ENCODE measurements at regions not wholly inside any gene's neighbourhood (a gene's known extent, or its start where the extent isn't known, plus 50 kb on each side); places are given as distances from the start of the nearest gene placed in this dataset.

DNA sequence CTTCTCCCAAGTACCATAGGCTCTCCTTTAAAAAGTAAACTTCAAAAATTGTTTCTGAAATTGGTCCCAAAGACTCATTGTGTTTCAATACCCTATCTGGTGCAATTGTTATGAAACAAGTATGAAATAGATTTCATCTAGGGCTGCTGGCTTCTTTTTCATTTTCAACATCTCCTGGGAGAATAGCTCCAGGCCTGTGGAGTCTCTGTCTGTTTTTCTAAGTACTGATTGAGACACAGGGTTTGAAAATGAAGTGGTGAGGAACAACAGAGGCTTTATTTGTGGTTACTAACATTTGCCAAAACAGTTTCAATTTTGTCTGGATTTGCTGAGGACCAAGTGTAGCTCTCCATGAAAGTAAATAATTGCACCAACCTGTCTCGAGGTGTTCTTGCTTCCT lies 315.9 kb upstream of the LRATD1 start:
- TF ChIP-seq EZH2 (optimal IDR thresholded peaks at IDR 0.05; ENCODE audit: low read depth, low read length) (no peak), EZH2phosphoT487 (IDR thresholded peaks at IDR 0.05; ENCODE audit: low read length) (no peak)
- TF ChIP-seq, protein P1, sequence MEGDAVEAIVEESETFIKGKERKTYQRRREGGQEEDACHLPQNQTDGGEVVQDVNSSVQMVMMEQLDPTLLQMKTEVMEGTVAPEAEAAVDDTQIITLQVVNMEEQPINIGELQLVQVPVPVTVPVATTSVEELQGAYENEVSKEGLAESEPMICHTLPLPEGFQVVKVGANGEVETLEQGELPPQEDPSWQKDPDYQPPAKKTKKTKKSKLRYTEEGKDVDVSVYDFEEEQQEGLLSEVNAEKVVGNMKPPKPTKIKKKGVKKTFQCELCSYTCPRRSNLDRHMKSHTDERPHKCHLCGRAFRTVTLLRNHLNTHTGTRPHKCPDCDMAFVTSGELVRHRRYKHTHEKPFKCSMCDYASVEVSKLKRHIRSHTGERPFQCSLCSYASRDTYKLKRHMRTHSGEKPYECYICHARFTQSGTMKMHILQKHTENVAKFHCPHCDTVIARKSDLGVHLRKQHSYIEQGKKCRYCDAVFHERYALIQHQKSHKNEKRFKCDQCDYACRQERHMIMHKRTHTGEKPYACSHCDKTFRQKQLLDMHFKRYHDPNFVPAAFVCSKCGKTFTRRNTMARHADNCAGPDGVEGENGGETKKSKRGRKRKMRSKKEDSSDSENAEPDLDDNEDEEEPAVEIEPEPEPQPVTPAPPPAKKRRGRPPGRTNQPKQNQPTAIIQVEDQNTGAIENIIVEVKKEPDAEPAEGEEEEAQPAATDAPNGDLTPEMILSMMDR (IDR thresholded peaks at IDR 0.05; ENCODE audit: low read length): no peak
